CD8-positive, alpha-beta memory T cell (primary cell): ENCODE measurements at regions not wholly inside any gene's neighbourhood (a gene's known extent, or its start where the extent isn't known, plus 50 kb on each side); places are given as distances from the start of the nearest gene placed in this dataset.

Experiments used
- CTCF ChIA-PET: fragments of 350-600 bp; sonication (Branson Sonifier 250); formaldehyde crosslinking; loops from one replicate; lab custom pipeline; 2021; ENCODE audit warnings: antibody characterized with exemption; lab: Charles Lee
- POLR2A ChIA-PET: fragments of 350-600 bp; sonication (Branson Sonifier 250); formaldehyde crosslinking; loops from one replicate; lab custom pipeline; 2021; ENCODE audit warnings: antibody characterized with exemption; lab: Charles Lee
- DNase-seq, 5 donors: peaks; one replicate each; pipeline versions ENCODE4 v3.0.0 to v3.0.0-alpha.2; 2020 to 2022; ENCODE audit warnings: mixed read lengths in 1 of 5
- H3K27ac ChIP-seq: one replicate; pipeline ENCODE4 v1.7.0; 2013; ENCODE audit warnings: low read depth, mild to moderate bottlenecking, low read length, moderate library complexity
- H3K27me3 ChIP-seq: 2 replicates; pipeline ENCODE4 v1.7.0; 2013; ENCODE audit warnings: low read length, mild to moderate bottlenecking; ENCODE audit not compliant: insufficient read depth, poor library complexity, severe bottlenecking
- H3K36me3 ChIP-seq: 2 replicates; pipeline ENCODE4 v1.7.0; 2013; ENCODE audit warnings: mild to moderate bottlenecking, low read length, moderate library complexity; ENCODE audit not compliant: insufficient read depth
- H3K4me1 ChIP-seq: 2 replicates; pipeline ENCODE4 v1.7.0; 2013; ENCODE audit warnings: mild to moderate bottlenecking, low read length, moderate library complexity; ENCODE audit not compliant: insufficient read depth
- H3K4me3 ChIP-seq: 2 replicates; pipeline ENCODE4 v1.7.0; 2013; ENCODE audit warnings: mild to moderate bottlenecking, low read length
- H3K9me3 ChIP-seq: 2 replicates; pipeline ENCODE4 v1.7.0; 2013; ENCODE audit warnings: mild to moderate bottlenecking, low read length
- H3K27ac Mint-ChIP-seq, 8 donors: one replicate each; pipeline ENCODE4 v1.8.0; 2020 to 2021; ENCODE audit warnings: mixed read lengths in 8 of 8, mild to moderate bottlenecking in 6 of 8, inconsistent platforms in 3 of 8, moderate library complexity in 3 of 8
- H3K27me3 Mint-ChIP-seq, 2 donors: one replicate each; pipeline ENCODE4 v1.8.0; 2020 to 2021; ENCODE audit warnings: mixed read lengths in 2 of 2, mild to moderate bottlenecking in 1 of 2, moderate library complexity in 1 of 2
- H3K36me3 Mint-ChIP-seq, 3 donors: one replicate each; pipeline ENCODE4 v1.8.0; 2020 to 2021; ENCODE audit warnings: mixed read lengths in 3 of 3, inconsistent platforms in 1 of 3, mild to moderate bottlenecking in 1 of 3
- H3K4me1 Mint-ChIP-seq, 3 donors: one replicate each; pipeline ENCODE4 v1.8.0; 2020 to 2021; ENCODE audit warnings: mixed read lengths in 3 of 3, inconsistent platforms in 1 of 3, mild to moderate bottlenecking in 1 of 3
- H3K4me3 Mint-ChIP-seq, 7 donors: one replicate each; pipeline ENCODE4 v1.8.0; 2020 to 2021; ENCODE audit warnings: mixed read lengths in 7 of 7, mild to moderate bottlenecking in 6 of 7, moderate library complexity in 4 of 7, inconsistent platforms in 2 of 7
- H3K9me3 Mint-ChIP-seq, 5 donors: one replicate each; pipeline ENCODE4 v1.8.0; 2020 to 2022; ENCODE audit warnings: mixed read lengths in 5 of 5, mild to moderate bottlenecking in 3 of 5, moderate library complexity in 2 of 5, inconsistent platforms in 1 of 5

DNA sequence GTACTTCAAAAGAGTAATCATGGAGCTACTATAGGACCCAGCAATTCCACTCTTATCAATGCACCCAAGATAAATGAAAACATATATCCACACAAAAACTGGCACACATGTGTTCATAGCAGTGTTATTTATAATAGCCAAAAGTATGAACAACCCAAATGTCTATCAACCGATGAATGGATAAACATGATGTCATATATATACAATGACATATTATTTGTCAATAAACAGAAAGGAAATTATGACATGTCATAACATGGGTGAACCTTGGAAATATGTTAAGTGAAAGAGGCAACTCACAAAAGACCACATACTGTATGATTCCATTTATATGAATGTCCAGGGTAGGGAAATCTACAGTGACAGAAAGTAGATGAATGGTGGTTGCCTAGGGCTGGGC lies 347.1 kb upstream of the DDHD1 start:
- H3K36me3 ChIP-seq = no peaks in the 10 kb centered on the region
- H3K4me1 Mint-ChIP-seq = no peaks in the 10 kb centered on the region
- no peaks in the 10 kb centered on the region for H3K27me3 ChIP-seq
- H3K4me3 ChIP-seq = no peak overlapping the region
- peaks cover 0 to 14% (median 0%) of the 10 kb centered on the region in 3 donors for H3K36me3 Mint-ChIP-seq
- ChIA-PET CTCF (no interaction called here), POLR2A (no interaction called here)
- no peak overlapping the region for H3K27ac Mint-ChIP-seq
- no peaks in the 10 kb centered on the region for H3K9me3 ChIP-seq
- H3K27me3 Mint-ChIP-seq = no peaks in the 10 kb centered on the region
- H3K4me3 Mint-ChIP-seq = no peak overlapping the region
- peaks cover 32 to 49% (median 41%) of the 10 kb centered on the region in 5 donors for H3K9me3 Mint-ChIP-seq
- H3K27ac ChIP-seq = no peak overlapping the region
- no peak for DNase-seq
- no peaks in the 10 kb centered on the region for H3K4me1 ChIP-seq

DNA sequence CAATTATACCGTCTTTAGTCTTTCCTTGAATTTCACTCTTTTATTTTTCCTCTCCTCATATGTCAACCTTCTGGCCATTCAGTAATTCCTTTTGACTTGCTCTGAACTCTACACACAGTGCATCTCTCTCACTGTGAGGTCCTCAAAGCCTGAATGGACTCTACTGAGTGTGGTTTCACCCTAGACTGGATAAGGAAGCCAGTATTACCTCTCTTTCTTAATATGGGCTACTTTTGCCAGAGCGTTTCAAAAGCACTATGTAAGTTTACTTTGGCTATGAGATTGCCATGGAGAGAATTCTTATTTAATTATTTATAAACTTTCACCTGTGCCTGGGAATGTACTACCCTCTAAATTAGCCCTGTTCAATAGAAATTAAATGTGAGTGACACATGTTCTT lies 343.5 kb upstream of the DDHD1 start:
- no peak overlapping the region for H3K4me3 Mint-ChIP-seq
- POLR2A ChIA-PET = no interaction called here
- Histone ChIP-seq H3K36me3 (no peaks in the 10 kb centered on the region), H3K4me1 (no peaks in the 10 kb centered on the region), H3K27me3 (no peaks in the 10 kb centered on the region), H3K4me3 (no peak overlapping the region), H3K9me3 (no peaks in the 10 kb centered on the region), H3K27ac (no peak overlapping the region)
- H3K27me3 Mint-ChIP-seq = no peaks in the 10 kb centered on the region
- no peaks in the 10 kb centered on the region for H3K4me1 Mint-ChIP-seq
- H3K9me3 Mint-ChIP-seq = peaks cover 5 to 23% (median 16%) of the 10 kb centered on the region in 5 donors
- H3K27ac Mint-ChIP-seq = no peak overlapping the region
- no peak for DNase-seq
- CTCF ChIA-PET = no interaction called here
- peaks cover 0 to 17% (median 0%) of the 10 kb centered on the region in 3 donors for H3K36me3 Mint-ChIP-seq

DNA sequence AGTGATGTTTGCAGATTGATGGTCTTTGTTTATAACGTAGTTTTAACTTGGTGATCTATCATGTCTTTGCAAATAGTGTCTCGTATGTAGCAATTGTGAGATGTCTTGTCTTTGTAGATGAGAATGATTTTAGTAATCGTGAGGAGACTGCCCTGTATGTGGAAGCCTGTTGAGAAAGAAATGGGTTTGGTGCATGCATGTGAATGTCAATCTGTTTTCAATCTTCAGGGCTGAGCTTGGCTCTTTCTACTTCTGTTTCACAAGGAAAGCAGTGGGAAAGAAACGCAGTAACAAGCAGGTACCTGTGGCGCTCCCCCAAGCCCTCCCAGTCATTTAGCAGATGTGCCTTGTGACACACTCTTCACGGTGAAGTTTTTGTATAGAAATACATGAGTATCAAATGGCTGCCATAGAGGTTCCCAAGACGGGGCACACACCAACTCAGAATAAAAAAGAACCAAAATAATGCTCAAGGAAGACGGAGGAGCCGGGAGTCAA lies 342.8 kb upstream of the DDHD1 start:
- Mint-ChIP-seq H3K27ac (no peak overlapping the region), H3K9me3 (peaks cover 8 to 20% (median 17%) of the 10 kb centered on the region in 5 donors), H3K36me3 (peaks cover 0 to 17% (median 0%) of the 10 kb centered on the region in 3 donors), H3K4me1 (no peaks in the 10 kb centered on the region), H3K4me3 (no peak overlapping the region), H3K27me3 (no peaks in the 10 kb centered on the region)
- Histone ChIP-seq H3K27ac (no peak overlapping the region), H3K36me3 (no peaks in the 10 kb centered on the region), H3K27me3 (no peaks in the 10 kb centered on the region), H3K9me3 (no peaks in the 10 kb centered on the region), H3K4me3 (no peak overlapping the region), H3K4me1 (no peaks in the 10 kb centered on the region)
- DNase-seq = no peak
- ChIA-PET CTCF (no interaction called here), POLR2A (no interaction called here)

DNA sequence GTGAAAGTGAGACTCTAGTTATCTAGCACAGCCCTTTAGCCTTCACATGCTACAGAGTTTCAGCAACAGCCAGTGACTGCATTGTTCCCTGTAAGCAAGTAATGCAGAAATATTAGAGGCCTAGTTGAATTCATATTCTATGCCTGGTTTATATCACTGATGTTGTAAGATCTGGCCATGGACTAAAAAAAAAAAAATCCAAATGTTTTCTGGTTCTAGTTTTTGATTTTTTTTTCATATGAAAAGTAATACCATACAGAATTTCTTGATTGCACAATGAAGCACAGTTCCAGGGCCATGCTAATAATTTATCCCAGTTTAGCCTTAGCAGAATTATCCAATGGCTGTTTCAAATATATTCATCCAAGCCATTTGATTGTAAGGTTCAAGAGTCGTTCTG lies 341.5 kb upstream of the DDHD1 start:
- Histone ChIP-seq H3K9me3 (no peaks in the 10 kb centered on the region), H3K27me3 (no peaks in the 10 kb centered on the region), H3K36me3 (no peaks in the 10 kb centered on the region), H3K4me3 (no peak overlapping the region), H3K4me1 (no peaks in the 10 kb centered on the region), H3K27ac (no peak overlapping the region)
- no peaks in the 10 kb centered on the region for H3K27me3 Mint-ChIP-seq
- no peaks in the 10 kb centered on the region for H3K4me1 Mint-ChIP-seq
- DNase-seq = no peak
- no peak overlapping the region for H3K4me3 Mint-ChIP-seq
- ChIA-PET CTCF (no interaction called here), POLR2A (no interaction called here)
- no peak overlapping the region for H3K27ac Mint-ChIP-seq
- peaks cover 0 to 13% (median 0%) of the 10 kb centered on the region in 3 donors for H3K36me3 Mint-ChIP-seq
- H3K9me3 Mint-ChIP-seq = peaks cover 6 to 17% (median 15%) of the 10 kb centered on the region in 5 donors

DNA sequence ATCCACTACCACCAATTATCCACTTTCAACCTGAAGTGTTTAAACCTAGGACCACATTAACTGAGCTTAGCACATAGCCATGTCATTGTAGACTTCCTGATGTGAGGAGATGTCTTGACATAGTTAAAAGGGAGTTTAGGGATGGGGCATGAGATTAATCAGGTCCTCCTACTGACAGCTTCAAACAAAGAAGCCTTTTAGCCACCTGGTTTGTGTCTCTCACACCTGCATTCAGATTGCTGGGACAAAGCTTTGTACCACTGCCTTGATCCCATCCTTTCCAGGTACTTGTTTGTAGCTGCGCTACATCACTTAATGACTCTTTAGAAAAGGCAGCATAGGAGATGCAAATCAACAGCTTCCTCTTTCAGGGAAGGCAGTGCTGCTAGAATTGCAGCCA lies 340.7 kb upstream of the DDHD1 start:
- Histone ChIP-seq H3K27ac (no peak overlapping the region), H3K4me1 (no peaks in the 10 kb centered on the region), H3K36me3 (no peaks in the 10 kb centered on the region), H3K9me3 (no peaks in the 10 kb centered on the region), H3K27me3 (no peaks in the 10 kb centered on the region), H3K4me3 (no peak overlapping the region)
- Mint-ChIP-seq H3K36me3 (peaks cover 0 to 13% (median 0%) of the 10 kb centered on the region in 3 donors), H3K4me1 (no peaks in the 10 kb centered on the region), H3K9me3 (peaks cover 3 to 17% (median 15%) of the 10 kb centered on the region in 5 donors), H3K4me3 (no peak overlapping the region), H3K27ac (no peak overlapping the region), H3K27me3 (no peaks in the 10 kb centered on the region)
- ChIA-PET POLR2A (no interaction called here), CTCF (no interaction called here)
- no peak for DNase-seq

DNA sequence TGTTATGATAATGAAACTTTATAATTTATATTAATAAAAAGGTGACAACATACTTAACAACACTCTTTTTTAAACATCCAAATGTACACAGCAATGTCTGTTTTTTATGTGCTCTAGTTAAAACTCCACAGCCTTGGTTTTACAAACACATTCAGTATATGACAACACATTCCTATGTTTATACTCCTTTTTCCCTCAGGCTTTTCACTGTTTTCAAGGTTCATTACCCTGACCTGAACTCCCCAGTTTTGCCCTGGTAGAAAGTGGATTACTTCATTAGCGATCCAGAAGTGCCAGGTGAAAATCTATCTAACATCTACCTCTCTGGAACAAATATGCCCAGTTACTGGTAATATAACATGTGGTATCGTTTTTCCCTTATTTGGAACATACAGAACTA lies 340.2 kb upstream of the DDHD1 start:
- H3K36me3 ChIP-seq = no peaks in the 10 kb centered on the region
- Mint-ChIP-seq H3K4me3 (no peak overlapping the region), H3K4me1 (no peaks in the 10 kb centered on the region), H3K9me3 (peaks cover 0 to 16% (median 14%) of the 10 kb centered on the region in 5 donors), H3K27me3 (no peaks in the 10 kb centered on the region), H3K27ac (no peak overlapping the region), H3K36me3 (peaks cover 0 to 13% (median 0%) of the 10 kb centered on the region in 3 donors)
- H3K4me3 ChIP-seq = no peak overlapping the region
- ChIA-PET CTCF (no interaction called here), POLR2A (no interaction called here)
- no peak for DNase-seq
- H3K9me3 ChIP-seq = no peaks in the 10 kb centered on the region
- no peaks in the 10 kb centered on the region for H3K4me1 ChIP-seq
- no peak overlapping the region for H3K27ac ChIP-seq
- H3K27me3 ChIP-seq = no peaks in the 10 kb centered on the region

DNA sequence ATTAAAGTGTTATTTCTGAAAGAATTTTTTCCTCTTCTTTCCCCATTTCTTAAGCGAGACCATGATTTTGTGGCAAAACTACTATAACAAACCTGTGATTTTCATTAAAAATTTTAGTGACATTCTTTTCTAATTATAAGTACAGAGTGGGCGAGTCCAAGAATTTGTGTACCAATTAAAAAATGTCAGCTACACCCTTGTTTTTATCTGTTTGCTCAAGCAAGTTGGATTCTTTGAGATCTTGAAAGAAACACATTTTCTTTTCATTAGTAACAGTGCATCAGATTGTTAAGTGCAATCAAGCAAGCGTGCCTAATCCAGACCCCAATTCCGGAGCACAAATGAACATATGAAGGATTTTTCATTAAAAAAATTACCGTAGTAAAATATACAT lies 338.8 kb upstream of the DDHD1 start:
- DNase-seq = no peak
- Histone ChIP-seq H3K4me3 (no peak overlapping the region), H3K27ac (no peak overlapping the region), H3K36me3 (no peaks in the 10 kb centered on the region), H3K4me1 (no peaks in the 10 kb centered on the region), H3K27me3 (no peaks in the 10 kb centered on the region), H3K9me3 (no peaks in the 10 kb centered on the region)
- H3K4me1 Mint-ChIP-seq = no peaks in the 10 kb centered on the region
- H3K27me3 Mint-ChIP-seq = no peaks in the 10 kb centered on the region
- ChIA-PET CTCF (no interaction called here), POLR2A (no interaction called here)
- H3K36me3 Mint-ChIP-seq = peaks cover 0 to 10% (median 0%) of the 10 kb centered on the region in 3 donors
- peaks cover 2 to 14% (median 11%) of the 10 kb centered on the region in 5 donors for H3K9me3 Mint-ChIP-seq
- no peak overlapping the region for H3K4me3 Mint-ChIP-seq
- no peak overlapping the region for H3K27ac Mint-ChIP-seq

DNA sequence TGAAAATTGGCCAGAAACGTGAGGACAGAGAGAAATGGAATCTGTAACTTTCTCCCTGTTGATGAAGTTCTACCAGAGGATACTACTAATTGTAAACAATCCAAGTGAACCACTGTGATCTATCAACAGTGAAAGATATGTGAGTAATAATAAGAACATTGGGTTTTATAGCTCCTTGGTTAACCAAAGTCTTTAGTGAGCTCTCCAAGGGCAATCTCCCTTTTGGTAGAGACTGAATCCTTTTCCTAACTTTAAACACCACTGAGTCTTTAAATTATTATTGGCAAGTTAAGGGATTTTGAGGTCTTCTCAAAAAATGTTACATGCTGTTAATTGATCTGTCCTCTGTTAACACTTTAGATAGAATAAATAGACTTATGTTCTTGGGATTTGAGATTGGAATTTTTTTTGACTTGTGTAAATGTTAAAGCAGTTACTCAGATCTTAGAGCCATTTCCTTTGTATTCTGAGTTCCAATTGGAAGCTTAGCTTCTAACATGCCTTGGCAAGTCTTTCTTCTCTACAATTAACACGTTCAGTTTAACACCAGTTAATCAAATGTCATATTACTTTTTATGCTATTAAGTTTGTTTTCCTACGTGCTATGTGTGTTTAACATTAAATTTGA lies 338.2 kb upstream of the DDHD1 start:
- DNase-seq = no peak
- Histone ChIP-seq H3K4me1 (no peaks in the 10 kb centered on the region), H3K27me3 (no peaks in the 10 kb centered on the region), H3K4me3 (no peak overlapping the region), H3K9me3 (no peaks in the 10 kb centered on the region), H3K36me3 (no peaks in the 10 kb centered on the region), H3K27ac (no peak overlapping the region)
- Mint-ChIP-seq H3K36me3 (peaks cover 0 to 6% (median 0%) of the 10 kb centered on the region in 3 donors), H3K4me3 (no peak overlapping the region), H3K4me1 (no peaks in the 10 kb centered on the region), H3K27ac (no peak overlapping the region), H3K9me3 (peaks cover 7 to 14% (median 8%) of the 10 kb centered on the region in 5 donors), H3K27me3 (no peaks in the 10 kb centered on the region)
- ChIA-PET CTCF (no interaction called here), POLR2A (no interaction called here)
